SK-N-SH treated with all-trans-retinoic acid at 6 μM for 48 hours (cell line): ENCODE measurements at regions not wholly inside any gene's neighbourhood (a gene's known extent, or its start where the extent isn't known, plus 50 kb on each side); places are given as distances from the start of the nearest gene placed in this dataset.

Experiments used
- ARNTL ChIP-seq: fragments of 450-650 bp; formaldehyde crosslinking; IDR thresholded peaks from 2 replicates; pipeline ENCODE4 v1.5.0; 2020; ENCODE audit warnings: low read depth, mild to moderate bottlenecking, moderate library complexity, borderline replicate concordance
- BACH2 ChIP-seq: fragments of 250-450 bp; sonication (Bioruptor Pico); IDR thresholded peaks from 2 replicates; pipeline ENCODE4 v1.9.0; 2021; ENCODE audit warnings: mild to moderate bottlenecking, borderline replicate concordance
- GLIS3 ChIP-seq: fragments of 250-450 bp; sonication (Bioruptor Pico); IDR thresholded peaks from 2 replicates; pipeline ENCODE4 v1.5.0; 2020; ENCODE audit warnings: mild to moderate bottlenecking, moderate library complexity
- PPARA ChIP-seq: fragments of 250-450 bp; sonication (Bioruptor Pico); IDR thresholded peaks from 2 replicates; pipeline ENCODE4 v1.5.0; 2020; ENCODE audit warnings: mild to moderate bottlenecking, borderline replicate concordance
- RARB ChIP-seq: fragments of 250-450 bp; sonication (Bioruptor Pico); IDR thresholded peaks from 2 replicates; pipeline ENCODE4 v1.8.0; 2021; ENCODE audit warnings: mild to moderate bottlenecking, moderate library complexity
- SNAI2 ChIP-seq: fragments of 250-450 bp; sonication (Bioruptor Pico); IDR thresholded peaks from 2 replicates; pipeline ENCODE4 v1.5.0; 2020; ENCODE audit warnings: mild to moderate bottlenecking, moderate library complexity
- ZFP3 ChIP-seq: fragments of 250-450 bp; sonication (Bioruptor Pico); IDR thresholded peaks from 2 replicates; pipeline ENCODE4 v1.5.0; 2020; ENCODE audit warnings: mild to moderate bottlenecking, moderate library complexity
- ZFP30 ChIP-seq: fragments of 450-650 bp; formaldehyde crosslinking; IDR thresholded peaks from 2 replicates; pipeline ENCODE4 v1.5.0; 2022; ENCODE audit warnings: mild to moderate bottlenecking, moderate library complexity
- ZNF70 ChIP-seq: fragments of 450-650 bp; formaldehyde crosslinking; IDR thresholded peaks from 2 replicates; pipeline ENCODE4 v1.5.0; 2020; ENCODE audit warnings: mild to moderate bottlenecking, moderate library complexity
- ZNF8 ChIP-seq: fragments of 450-650 bp; formaldehyde crosslinking; IDR thresholded peaks from 2 replicates; pipeline ENCODE4 v1.5.0; 2020; ENCODE audit warnings: mild to moderate bottlenecking, moderate library complexity
- TF ChIP-seq, protein P1 (sequence below): fragments of 250-450 bp; sonication (Bioruptor Pico); IDR thresholded peaks from 2 replicates; pipeline ENCODE4 v1.8.0; 2020; ENCODE audit warnings: mild to moderate bottlenecking, moderate library complexity, borderline replicate concordance
- TF ChIP-seq, protein P2 (sequence below): fragments of 250-450 bp; sonication (Bioruptor Pico); IDR thresholded peaks from 2 replicates; pipeline ENCODE4 v1.5.1; 2020; ENCODE audit warnings: low read depth, mild to moderate bottlenecking, moderate library complexity
- TF ChIP-seq, protein P3 (sequence below): fragments of 250-450 bp; sonication (Bioruptor Pico); IDR thresholded peaks from 2 replicates; pipeline ENCODE4 v1.8.0; 2021; ENCODE audit warnings: low read depth, mild to moderate bottlenecking, moderate library complexity, borderline replicate concordance
- TF ChIP-seq, protein P4 (sequence below): fragments of 250-450 bp; sonication (Bioruptor Pico); IDR thresholded peaks from 2 replicates; pipeline ENCODE4 v1.5.0; 2020; ENCODE audit warnings: mild to moderate bottlenecking, moderate library complexity

DNA sequence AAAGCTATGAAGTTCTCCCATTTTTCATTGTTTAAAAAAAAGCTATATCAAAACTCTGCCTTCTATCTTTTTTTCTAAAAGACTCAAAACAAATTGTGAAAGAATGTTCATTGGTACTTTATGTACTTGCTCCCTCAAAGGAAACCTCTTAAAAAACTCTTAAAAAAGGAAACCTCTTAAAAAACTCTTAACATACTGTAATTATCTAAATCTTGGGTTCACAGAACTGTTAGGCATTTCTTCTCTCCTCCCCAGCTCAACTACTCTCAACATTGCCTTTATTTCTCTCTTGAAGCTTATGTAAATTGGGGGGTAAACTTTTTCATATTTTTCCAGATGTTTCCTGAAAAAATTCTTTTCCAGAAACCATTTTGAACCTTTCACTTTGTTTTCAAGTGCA lies 330.5 kb upstream of the SLC39A10 start:
- TF ChIP-seq ZFP30 (CRISPR knock-in tag) = no peak
- TF ChIP-seq ZFP3 (CRISPR knock-in tag) = no peak
- TF ChIP-seq GLIS3 = no peak
- TF ChIP-seq ZNF70 (CRISPR knock-in tag) = no peak
- no peak for TF ChIP-seq ARNTL (CRISPR knock-in tag)
- TF ChIP-seq, protein P1, sequence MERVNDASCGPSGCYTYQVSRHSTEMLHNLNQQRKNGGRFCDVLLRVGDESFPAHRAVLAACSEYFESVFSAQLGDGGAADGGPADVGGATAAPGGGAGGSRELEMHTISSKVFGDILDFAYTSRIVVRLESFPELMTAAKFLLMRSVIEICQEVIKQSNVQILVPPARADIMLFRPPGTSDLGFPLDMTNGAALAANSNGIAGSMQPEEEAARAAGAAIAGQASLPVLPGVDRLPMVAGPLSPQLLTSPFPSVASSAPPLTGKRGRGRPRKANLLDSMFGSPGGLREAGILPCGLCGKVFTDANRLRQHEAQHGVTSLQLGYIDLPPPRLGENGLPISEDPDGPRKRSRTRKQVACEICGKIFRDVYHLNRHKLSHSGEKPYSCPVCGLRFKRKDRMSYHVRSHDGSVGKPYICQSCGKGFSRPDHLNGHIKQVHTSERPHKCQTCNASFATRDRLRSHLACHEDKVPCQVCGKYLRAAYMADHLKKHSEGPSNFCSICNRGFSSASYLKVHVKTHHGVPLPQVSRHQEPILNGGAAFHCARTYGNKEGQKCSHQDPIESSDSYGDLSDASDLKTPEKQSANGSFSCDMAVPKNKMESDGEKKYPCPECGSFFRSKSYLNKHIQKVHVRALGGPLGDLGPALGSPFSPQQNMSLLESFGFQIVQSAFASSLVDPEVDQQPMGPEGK (CRISPR knock-in tag) = no peak
- TF ChIP-seq ZNF8 = no peak
- no peak for TF ChIP-seq RARB (CRISPR knock-in tag)
- no peak for TF ChIP-seq SNAI2 (CRISPR knock-in tag)
- TF ChIP-seq, protein P2, sequence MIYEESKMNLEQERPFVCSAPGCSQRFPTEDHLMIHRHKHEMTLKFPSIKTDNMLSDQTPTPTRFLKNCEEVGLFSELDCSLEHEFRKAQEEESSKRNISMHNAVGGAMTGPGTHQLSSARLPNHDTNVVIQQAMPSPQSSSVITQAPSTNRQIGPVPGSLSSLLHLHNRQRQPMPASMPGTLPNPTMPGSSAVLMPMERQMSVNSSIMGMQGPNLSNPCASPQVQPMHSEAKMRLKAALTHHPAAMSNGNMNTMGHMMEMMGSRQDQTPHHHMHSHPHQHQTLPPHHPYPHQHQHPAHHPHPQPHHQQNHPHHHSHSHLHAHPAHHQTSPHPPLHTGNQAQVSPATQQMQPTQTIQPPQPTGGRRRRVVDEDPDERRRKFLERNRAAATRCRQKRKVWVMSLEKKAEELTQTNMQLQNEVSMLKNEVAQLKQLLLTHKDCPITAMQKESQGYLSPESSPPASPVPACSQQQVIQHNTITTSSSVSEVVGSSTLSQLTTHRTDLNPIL = no peak
- TF ChIP-seq, protein P3, sequence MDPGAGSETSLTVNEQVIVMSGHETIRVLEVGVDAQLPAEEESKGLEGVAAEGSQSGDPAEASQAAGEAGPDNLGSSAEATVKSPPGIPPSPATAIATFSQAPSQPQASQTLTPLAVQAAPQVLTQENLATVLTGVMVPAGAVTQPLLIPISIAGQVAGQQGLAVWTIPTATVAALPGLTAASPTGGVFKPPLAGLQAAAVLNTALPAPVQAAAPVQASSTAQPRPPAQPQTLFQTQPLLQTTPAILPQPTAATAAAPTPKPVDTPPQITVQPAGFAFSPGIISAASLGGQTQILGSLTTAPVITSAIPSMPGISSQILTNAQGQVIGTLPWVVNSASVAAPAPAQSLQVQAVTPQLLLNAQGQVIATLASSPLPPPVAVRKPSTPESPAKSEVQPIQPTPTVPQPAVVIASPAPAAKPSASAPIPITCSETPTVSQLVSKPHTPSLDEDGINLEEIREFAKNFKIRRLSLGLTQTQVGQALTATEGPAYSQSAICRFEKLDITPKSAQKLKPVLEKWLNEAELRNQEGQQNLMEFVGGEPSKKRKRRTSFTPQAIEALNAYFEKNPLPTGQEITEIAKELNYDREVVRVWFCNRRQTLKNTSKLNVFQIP (CRISPR knock-in tag) = no peak
- no peak for TF ChIP-seq BACH2
- TF ChIP-seq, protein P4, sequence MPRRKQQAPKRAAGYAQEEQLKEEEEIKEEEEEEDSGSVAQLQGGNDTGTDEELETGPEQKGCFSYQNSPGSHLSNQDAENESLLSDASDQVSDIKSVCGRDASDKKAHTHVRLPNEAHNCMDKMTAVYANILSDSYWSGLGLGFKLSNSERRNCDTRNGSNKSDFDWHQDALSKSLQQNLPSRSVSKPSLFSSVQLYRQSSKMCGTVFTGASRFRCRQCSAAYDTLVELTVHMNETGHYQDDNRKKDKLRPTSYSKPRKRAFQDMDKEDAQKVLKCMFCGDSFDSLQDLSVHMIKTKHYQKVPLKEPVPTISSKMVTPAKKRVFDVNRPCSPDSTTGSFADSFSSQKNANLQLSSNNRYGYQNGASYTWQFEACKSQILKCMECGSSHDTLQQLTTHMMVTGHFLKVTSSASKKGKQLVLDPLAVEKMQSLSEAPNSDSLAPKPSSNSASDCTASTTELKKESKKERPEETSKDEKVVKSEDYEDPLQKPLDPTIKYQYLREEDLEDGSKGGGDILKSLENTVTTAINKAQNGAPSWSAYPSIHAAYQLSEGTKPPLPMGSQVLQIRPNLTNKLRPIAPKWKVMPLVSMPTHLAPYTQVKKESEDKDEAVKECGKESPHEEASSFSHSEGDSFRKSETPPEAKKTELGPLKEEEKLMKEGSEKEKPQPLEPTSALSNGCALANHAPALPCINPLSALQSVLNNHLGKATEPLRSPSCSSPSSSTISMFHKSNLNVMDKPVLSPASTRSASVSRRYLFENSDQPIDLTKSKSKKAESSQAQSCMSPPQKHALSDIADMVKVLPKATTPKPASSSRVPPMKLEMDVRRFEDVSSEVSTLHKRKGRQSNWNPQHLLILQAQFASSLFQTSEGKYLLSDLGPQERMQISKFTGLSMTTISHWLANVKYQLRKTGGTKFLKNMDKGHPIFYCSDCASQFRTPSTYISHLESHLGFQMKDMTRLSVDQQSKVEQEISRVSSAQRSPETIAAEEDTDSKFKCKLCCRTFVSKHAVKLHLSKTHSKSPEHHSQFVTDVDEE (CRISPR knock-in tag) = no peak
- no peak for TF ChIP-seq PPARA (CRISPR knock-in tag)
